CD4-positive, alpha-beta T cell treated with Interleukin-1 beta for 1 hour (primary cell): ENCODE measurements at regions not wholly inside any gene's neighbourhood (a gene's known extent, or its start where the extent isn't known, plus 50 kb on each side); places are given as distances from the start of the nearest gene placed in this dataset.

Experiments
- DNase-seq, 2 donors: peaks; one replicate each; pipeline ENCODE4 v3.0.0-alpha.2; 2020 to 2022

DNA sequence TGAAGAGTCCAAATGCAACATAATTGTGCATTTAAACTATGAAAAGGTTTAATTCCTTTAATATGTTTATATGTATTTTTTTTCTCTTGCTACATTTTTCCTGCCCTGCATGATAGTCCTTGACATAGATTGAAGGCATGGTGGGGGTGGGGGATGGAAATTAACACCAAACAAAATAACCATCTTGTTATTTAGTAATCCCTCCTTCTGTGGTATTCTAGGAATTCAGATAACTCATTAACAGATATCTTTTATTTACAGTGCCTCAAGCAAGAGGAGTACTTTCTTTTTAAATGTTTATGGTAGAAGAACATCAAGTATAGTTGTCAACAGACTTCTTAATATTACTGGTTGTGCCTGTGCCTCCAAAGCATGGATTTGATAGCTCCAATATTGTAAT lies 337.6 kb upstream of the SEMA3A start:
- DNase-seq = no peak

DNA sequence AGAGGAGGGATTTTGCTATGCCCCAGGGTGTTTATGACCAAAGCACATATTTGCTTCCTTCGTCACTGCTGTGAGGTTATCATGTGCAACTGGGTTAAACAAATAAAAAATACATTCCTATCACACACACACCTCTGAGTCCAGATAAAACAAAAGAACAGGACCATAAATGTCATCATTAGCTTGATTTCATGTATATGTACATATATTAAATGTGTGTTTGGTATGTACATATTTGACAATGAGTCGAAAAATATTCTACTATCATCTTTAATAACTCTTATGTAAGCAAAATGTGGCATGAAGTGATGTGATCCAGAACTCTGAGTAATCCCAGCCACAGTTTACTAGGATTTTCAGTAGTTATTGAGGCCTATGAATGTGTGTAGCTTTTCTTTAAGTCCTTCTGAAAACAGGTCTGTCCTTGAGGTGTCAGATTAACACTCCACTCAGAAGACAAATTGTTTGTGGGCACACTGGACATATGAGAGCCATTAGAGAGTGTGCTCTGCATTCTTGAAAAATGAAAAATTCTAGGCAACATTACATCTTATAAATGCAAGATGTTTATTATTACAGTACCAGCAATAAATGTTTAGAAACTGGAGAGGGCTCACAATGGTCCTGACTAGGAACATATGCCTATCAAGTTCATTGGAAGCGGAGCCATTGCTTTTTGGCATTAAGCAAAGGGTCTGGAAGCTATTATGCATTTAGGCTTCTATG lies 335.1 kb upstream of the SEMA3A start:
- DNase-seq = no peak

GRCh38 chr7:84528756-84529479 lies 334.3 kb upstream of the SEMA3A start:
- DNase-seq = no peak

DNA sequence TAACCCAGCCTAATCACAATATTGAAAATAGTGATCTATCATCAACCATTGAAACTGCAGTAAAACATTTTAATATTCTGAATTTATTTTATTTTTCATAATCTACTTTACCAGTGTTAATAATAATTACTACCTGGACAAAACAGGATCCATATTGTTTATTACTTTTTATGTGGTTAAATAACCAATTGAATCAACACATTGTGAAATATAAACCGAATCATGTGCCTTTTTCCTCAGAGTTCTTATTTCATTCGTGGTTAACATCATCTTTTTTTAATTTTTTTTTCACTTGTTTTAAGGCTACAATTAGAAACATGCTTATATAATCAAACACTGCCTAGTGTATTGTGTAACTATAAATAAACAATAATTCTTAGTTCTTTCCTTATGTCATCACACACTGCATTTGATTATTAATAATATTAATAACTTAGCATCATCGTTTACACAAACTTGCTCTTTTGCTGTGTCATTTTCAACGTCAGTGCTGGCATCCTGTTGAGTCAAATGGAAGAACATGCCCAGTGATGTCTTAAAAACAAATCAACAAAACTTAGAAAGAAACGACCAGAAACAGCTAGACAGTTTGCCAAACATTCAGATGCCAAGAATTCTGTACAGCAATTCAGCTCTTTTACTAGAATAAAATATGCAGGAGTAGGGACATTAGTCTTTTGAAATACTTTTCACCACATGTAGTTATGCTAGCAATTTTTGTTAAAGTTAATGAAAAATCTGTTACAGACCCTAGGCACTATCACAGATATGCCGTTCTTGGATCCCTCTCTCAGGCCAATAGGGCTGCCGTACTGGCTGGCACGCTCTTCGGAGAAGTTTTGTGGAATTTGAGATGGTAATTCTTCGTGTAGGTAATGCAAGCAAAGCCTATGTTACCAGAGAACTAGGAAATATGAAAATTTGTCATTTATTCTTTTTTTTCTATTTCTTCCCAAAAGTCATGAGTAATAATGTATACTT lies 330.4 kb upstream of the SEMA3A start:
- no peak for DNase-seq

- no peak for DNase-seq
Measured at GRCh38 chr7:84513061-84513460, 318.5 kb upstream of the SEMA3A start.

DNA sequence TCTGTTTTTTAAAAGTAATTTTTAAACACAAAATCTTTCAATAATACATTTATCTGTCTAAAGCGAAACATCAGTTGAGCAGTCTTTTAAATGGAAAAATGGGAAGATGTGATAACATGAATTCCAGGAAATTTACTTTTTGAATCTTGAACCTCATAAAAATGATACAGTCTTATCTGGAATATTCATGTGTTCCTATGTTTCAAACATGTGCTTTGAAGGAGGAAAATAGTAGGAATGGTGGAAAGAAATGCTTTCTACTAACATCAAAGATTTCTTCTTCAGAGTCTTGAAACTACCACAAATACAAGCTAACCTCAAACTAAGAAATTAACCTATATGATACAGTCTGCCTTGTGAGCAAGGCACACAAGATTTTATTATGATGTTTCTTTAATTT lies 317.5 kb upstream of the SEMA3A start:
- no peak for DNase-seq

DNA sequence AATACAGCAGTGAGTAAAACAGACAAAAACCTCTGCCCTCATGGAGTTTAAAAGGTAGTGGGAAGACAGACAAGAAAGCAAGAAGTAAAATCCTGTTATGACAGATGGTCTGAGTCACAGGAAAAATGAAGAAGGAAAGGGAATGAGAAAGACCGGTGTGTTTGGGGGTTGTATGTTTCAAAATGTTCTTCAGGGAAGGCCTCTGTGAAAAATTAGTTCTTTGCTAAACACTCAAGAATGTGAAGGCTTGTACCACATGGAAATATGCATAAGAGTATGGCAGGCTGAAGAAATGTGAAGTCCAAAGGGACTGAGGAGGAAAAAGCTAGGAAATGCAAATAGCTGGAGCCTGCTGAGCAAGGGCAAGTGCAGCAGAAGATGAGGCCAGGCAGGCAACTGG lies 315.9 kb upstream of the SEMA3A start:
- DNase-seq = no peak

- no peak for DNase-seq
Measured at GRCh38 chr7:84509522-84509921, 314.9 kb upstream of the SEMA3A start.

- no peak for DNase-seq
Measured at GRCh38 chr7:84508606-84509005, 314.0 kb upstream of the SEMA3A start.

- no peak for DNase-seq
Measured at GRCh38 chr7:84507529-84507928, 312.9 kb upstream of the SEMA3A start.

DNA sequence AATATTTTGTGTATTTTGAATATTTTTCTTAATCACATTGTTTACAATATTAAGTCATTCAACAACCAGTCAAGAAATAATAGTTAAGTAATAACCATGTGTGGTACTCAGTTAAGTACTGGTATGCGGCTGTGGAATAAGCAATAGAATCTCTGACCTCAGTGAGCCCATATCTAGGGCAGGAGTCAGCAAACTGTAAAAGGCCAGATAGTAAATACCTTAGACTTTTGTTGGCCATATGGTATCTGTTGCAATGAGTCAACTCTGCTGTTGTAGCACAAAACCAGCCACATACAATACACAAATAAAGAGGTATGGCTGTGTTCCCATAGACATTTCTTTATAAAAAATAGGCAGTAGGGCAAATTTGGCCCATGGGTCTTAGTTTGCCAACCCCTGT lies 311.6 kb upstream of the SEMA3A start:
- no peak for DNase-seq

GRCh38 chr7:84502239-84502638 lies 307.6 kb upstream of the SEMA3A start:
- DNase-seq = no peak

GRCh38 chr7:84497873-84498272 lies 303.3 kb upstream of the SEMA3A start:
- no peak for DNase-seq

DNA sequence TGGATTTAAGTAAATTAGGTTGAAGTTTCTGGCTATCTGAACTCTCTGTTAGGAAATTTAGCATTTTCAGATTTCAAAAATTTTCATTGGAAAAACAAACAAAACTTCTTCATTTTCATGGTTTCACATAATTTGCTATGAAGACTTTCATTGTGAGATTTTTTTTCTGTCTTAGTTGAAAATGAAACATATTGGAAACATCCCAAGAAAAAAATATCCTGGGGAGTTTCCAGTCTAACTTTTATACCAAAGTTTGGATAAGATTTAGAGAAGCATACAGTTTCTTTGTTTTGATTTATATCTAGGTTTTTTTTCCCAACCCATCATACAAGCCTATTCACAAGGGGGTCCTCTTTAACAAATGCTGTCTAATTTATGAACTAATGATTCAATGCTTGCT lies 300.5 kb upstream of the SEMA3A start:
- DNase-seq = no peak

- DNase-seq = no peak
Measured at GRCh38 chr7:84492098-84493034, 297.8 kb upstream of the SEMA3A start.

GRCh38 chr7:84490661-84491060 lies 296.1 kb upstream of the SEMA3A start:
- DNase-seq = no peak

DNA sequence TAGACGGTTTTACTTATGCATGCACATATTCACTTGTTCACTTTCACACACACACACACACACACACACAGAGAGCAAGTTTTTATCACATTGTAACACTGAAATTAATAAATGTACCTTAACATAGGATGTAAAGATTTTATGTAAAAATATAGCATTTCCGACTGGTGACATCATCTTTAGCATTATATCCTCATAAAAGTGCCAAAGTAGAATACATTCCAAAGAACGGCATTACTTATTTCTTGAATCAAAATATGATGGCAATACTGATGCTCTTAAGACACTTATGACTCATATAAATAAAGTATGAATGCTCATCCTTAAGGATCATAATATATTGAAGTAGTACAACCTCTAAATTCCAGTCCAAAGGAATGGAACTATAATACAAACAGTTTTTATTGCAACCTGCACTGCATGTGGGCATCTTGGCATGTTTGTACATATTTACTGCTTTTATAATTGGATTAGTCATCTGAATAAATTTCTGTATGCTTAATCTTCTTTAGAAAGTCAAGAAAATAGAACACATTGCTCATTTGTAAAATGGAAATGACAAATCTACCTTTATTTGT lies 290.0 kb upstream of the SEMA3A start:
- no peak for DNase-seq

DNA sequence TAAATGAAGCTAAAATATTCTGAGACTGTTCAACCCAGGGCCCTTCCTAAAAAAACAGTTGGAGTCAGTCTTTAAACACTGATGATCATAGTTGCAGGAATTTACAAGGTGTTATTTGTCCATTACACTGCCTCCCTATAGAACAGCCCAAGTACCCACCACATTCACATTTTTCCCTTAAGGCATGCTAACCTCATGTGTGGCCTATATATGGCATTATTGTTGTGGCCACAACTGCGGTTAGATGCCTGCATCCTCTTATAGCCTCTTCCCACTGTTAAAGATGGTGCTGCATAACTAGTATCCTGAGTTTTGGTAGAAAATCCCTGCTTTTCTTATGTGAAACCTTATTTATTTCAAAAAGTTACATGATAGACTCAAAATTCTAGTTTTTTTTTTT lies 287.9 kb upstream of the SEMA3A start:
- no peak for DNase-seq

DNA sequence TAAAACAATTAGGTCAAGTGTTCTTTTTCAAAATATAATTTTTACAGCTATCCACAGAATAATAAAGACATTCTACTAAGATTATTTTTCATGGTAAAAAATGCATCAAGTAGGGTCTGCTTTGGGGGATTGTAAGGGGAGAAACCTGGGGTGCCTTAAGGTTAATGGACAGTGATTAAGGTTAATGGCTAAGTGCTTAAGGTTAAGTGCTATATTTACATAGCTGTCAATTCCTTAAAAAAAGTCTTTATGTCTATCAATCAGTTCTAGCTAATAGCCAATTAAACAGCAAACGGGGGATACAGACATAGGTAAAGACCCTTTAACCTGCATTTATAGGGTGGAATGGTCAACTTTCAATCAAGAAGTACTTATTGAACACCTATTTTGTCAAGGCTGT lies 284.5 kb upstream of the SEMA3A start:
- DNase-seq = no peak

- no peak for DNase-seq
Measured at GRCh38 chr7:84477786-84478478, 283.3 kb upstream of the SEMA3A start.

- DNase-seq = no peak
Measured at GRCh38 chr7:84474436-84474835, 279.8 kb upstream of the SEMA3A start.
